Immature natural killer cell (primary cell): ENCODE measurements at regions not wholly inside any gene's neighbourhood (a gene's known extent, or its start where the extent isn't known, plus 50 kb on each side); places are given as distances from the start of the nearest gene placed in this dataset.

Experiments
- DNase-seq, 3 donors: peaks; one replicate each; pipeline ENCODE4 v3.0.0; 2022; ENCODE audit warnings: mixed read lengths in 1 of 3
- H3K27ac Mint-ChIP-seq, 6 donors: one replicate each; pipeline ENCODE4 v1.8.0; 2020; ENCODE audit warnings: mixed read lengths in 6 of 6, mild to moderate bottlenecking in 5 of 6, inconsistent platforms in 4 of 6, moderate library complexity in 3 of 6
- H3K27me3 Mint-ChIP-seq, 3 donors: one replicate each; pipeline ENCODE4 v1.8.0; 2020 to 2021; ENCODE audit warnings: low read depth in 3 of 3, mild to moderate bottlenecking in 3 of 3, mixed read lengths in 3 of 3, moderate library complexity in 3 of 3, inconsistent platforms in 1 of 3
- H3K36me3 Mint-ChIP-seq, 3 donors: one replicate each; pipeline ENCODE4 v1.8.0; 2020; ENCODE audit warnings: mixed read lengths in 3 of 3, inconsistent platforms in 2 of 3, mild to moderate bottlenecking in 2 of 3
- H3K4me1 Mint-ChIP-seq, 2 donors: one replicate each; pipeline ENCODE4 v1.8.0; 2020; ENCODE audit warnings: inconsistent platforms in 2 of 2, mild to moderate bottlenecking in 2 of 2, mixed read lengths in 2 of 2, moderate library complexity in 1 of 2
- H3K4me3 Mint-ChIP-seq, 5 donors: one replicate each; pipeline ENCODE4 v1.8.0; 2020; ENCODE audit warnings: mild to moderate bottlenecking in 5 of 5, mixed read lengths in 5 of 5, inconsistent platforms in 3 of 5, moderate library complexity in 3 of 5
- H3K9me3 Mint-ChIP-seq, 6 donors: one replicate each; pipeline ENCODE4 v1.8.0; 2020; ENCODE audit warnings: mild to moderate bottlenecking in 6 of 6, mixed read lengths in 6 of 6, inconsistent platforms in 4 of 6, moderate library complexity in 3 of 6

DNA sequence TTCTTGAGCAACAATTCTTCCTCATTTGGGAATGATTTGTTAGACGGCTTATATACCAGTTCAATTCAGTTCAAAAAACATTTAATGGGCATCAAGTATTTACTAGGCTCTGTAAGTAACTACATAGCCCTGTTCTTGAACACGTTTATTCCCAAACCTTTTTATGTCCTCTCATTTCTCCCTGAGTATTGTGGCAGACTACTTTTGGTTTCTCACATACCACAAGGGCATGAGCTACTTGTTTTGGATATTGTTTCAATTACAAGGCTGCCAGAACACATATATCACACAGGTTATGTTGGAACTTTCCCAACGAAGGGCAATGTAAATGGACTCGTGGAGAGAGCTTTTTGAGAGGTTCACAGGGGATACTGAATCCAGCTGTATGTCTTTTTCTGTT, 363.8 kb upstream of the NAALADL2 start:
- Mint-ChIP-seq H3K4me1 (no peaks in the 10 kb centered on the region), H3K9me3 (peaks cover 2 to 10% (median 6%) of the 10 kb centered on the region in 6 donors), H3K36me3 (no peaks in the 10 kb centered on the region), H3K27ac (no peak overlapping the region), H3K4me3 (no peak overlapping the region), H3K27me3 (no peaks in the 10 kb centered on the region)
- no peak for DNase-seq

DNA sequence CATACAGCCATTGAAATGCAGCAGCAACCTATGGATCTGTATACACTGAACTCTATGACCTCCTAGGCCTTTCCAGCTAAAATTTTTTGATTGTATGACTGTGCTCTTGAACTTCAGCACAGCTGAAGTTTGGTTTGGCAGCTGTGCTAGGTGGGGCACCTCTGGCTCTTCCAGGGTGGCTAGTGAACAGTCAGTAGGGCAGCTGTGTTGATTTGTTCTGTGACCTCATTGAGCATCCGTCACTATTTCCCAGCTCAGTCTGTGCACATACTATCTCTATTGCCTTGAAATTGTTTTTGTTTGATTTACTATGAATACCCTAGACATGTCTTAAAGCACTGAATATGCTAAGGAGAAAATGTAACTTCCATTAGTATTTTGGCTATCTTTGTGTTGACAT, 363.2 kb upstream of the NAALADL2 start:
- no peak overlapping the region for H3K4me3 Mint-ChIP-seq
- no peaks in the 10 kb centered on the region for H3K4me1 Mint-ChIP-seq
- no peak for DNase-seq
- H3K36me3 Mint-ChIP-seq: no peaks in the 10 kb centered on the region
- H3K27me3 Mint-ChIP-seq: no peaks in the 10 kb centered on the region
- peaks cover 2 to 13% (median 6%) of the 10 kb centered on the region in 6 donors for H3K9me3 Mint-ChIP-seq
- H3K27ac Mint-ChIP-seq: no peak overlapping the region

DNA sequence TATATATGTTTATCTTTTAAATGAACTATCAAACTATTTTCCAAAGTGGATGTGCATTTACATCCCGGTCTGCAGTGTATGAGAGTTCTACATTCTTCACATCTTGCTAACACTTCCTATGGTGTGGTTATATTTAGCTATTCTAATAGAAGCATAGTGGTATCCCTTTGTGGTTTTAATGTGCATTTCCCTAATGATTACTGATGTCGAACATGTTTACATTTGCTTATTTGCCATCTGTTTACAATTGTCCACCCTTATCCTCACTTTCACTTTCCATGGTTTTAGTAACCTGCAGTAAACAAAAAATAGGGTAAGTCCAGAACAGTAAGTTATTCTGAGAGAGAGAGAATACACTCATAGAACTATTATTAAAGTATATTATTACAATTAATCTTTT, 360.5 kb upstream of the NAALADL2 start:
- H3K27ac Mint-ChIP-seq: no peak overlapping the region
- no peaks in the 10 kb centered on the region for H3K36me3 Mint-ChIP-seq
- no peak overlapping the region for H3K4me3 Mint-ChIP-seq
- H3K9me3 Mint-ChIP-seq: peaks cover 2 to 9% (median 6%) of the 10 kb centered on the region in 6 donors
- H3K4me1 Mint-ChIP-seq: no peaks in the 10 kb centered on the region
- no peaks in the 10 kb centered on the region for H3K27me3 Mint-ChIP-seq
- no peak for DNase-seq

DNA sequence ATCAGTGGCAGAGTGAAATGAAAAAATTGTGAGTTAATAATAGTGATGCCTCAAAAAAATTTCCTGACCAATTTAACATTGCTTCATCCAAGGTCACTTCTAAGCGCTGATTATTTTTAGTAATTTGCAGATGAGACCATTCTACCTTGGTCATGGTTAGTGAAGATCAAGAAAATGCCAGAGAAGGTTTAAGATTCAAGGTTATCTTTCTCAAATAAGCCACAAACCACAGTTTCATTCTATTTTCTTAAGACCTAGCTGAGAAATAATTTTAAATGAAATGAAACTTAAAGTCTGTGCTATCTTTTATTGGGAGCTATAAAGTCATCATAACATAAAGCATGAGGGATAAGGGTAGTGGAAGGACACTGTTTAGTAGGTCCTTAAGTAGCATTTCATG, 353.9 kb upstream of the NAALADL2 start:
- no peaks in the 10 kb centered on the region for H3K4me1 Mint-ChIP-seq
- H3K27ac Mint-ChIP-seq: no peak overlapping the region
- peaks cover 1 to 12% (median 6%) of the 10 kb centered on the region in 6 donors for H3K9me3 Mint-ChIP-seq
- no peak for DNase-seq
- no peak overlapping the region for H3K4me3 Mint-ChIP-seq
- no peaks in the 10 kb centered on the region for H3K36me3 Mint-ChIP-seq
- no peaks in the 10 kb centered on the region for H3K27me3 Mint-ChIP-seq

DNA sequence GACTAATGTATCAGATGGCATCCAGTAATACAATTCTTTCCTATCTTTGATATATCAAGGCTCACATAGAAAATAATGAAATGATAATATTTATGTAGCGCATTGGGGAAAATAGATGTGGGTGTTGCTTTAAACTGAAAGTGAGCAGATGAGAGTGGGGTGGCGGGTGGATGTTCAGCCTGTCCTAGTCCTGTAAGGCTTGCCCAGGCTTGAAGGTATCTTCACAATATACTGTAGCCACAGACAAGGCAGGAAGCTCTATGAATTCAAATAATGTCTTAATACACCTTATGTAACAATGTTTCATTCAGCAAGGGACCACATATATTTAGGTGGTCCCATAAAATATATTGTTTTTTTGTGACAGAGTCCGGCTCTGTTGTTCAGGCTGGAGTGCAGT, 334.9 kb upstream of the NAALADL2 start:
- DNase-seq: no peak
- no peaks in the 10 kb centered on the region for H3K36me3 Mint-ChIP-seq
- no peaks in the 10 kb centered on the region for H3K27me3 Mint-ChIP-seq
- no peak overlapping the region for H3K4me3 Mint-ChIP-seq
- H3K4me1 Mint-ChIP-seq: no peaks in the 10 kb centered on the region
- H3K9me3 Mint-ChIP-seq: peaks cover 0 to 50% (median 15%) of the 10 kb centered on the region in 6 donors
- H3K27ac Mint-ChIP-seq: no peak overlapping the region

DNA sequence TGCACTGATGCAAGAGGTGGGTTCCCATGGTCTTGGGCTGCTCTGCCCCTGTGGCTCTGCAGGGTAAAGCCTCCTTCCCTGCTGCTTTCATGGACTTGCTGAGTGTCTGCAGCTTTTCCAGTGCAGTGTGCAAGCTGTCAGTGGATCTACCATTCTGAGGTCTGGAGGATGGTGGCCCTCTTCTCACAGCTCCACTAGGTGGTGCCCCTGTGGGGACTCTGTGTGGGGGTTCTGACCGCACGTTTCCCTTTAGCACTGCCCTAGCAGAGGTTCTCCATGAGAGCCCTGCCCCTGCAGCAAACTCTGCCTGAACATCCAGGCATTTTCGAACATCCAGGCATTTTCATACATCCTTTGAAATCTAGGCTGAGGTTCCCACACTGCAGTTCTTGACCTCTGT, 329.8 kb upstream of the NAALADL2 start:
- Mint-ChIP-seq H3K4me3 (no peak overlapping the region), H3K27ac (no peak overlapping the region), H3K36me3 (no peaks in the 10 kb centered on the region), H3K27me3 (no peaks in the 10 kb centered on the region), H3K4me1 (no peaks in the 10 kb centered on the region), H3K9me3 (peaks cover 1 to 37% (median 9%) of the 10 kb centered on the region in 6 donors)
- DNase-seq: no peak

DNA sequence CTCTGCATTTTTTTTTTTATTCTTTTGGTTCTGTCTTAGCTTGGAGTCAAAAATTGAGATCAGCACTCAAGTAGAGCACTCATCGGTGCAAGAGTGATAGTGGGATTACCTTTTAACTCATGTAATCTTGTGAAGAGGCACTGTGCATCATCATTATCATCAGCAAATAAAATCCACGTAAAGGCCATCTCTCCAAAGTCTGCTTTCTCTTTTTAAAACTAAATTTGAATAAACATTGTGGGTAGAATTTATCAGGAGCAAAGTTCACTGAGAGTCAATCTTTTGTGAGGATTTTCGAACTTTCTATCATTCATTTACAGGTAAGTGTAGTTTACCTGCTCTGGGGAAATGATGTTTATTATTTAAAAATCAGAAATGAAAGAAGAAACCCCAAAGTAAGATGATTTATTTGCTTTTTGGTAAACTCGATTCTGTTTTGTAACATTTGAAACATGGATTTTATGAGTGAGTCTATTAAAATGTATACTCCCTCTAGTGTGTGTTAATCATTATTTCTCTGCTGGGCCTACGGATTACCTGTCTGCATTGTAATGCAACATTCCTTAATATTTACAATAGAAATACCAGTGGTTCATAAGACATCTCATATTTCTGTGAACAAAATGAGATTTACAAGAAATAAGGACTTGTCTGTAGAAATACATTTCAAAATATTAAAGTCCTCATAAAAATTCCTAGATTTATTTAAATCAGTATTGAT, 327.7 kb upstream of the NAALADL2 start:
- no peaks in the 10 kb centered on the region for H3K36me3 Mint-ChIP-seq
- DNase-seq: no peak
- no peaks in the 10 kb centered on the region for H3K27me3 Mint-ChIP-seq
- no peak overlapping the region for H3K4me3 Mint-ChIP-seq
- H3K4me1 Mint-ChIP-seq: no peaks in the 10 kb centered on the region
- H3K27ac Mint-ChIP-seq: no peak overlapping the region
- peaks cover 0 to 30% (median 9%) of the 10 kb centered on the region in 6 donors for H3K9me3 Mint-ChIP-seq

DNA sequence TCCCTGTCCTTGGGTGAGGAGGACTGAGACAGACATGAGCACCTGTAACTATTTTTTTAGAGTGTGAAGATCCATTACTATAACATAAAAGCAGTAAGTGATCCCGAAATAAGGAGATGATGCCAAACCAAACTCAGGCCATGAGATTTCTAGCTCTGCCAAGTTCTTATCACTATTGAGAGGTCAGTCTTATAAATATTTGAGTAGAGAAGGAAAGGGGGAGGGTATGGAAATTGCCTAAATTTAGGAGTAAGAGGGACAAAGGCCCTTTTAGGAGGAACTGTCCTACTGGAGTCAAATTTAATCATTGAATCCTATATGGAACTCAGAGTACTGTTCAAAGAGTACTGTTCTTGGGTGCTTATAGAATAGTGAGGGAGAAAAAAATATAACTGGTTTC, 326.9 kb upstream of the NAALADL2 start:
- Mint-ChIP-seq H3K9me3 (peaks cover 0 to 30% (median 7%) of the 10 kb centered on the region in 6 donors), H3K36me3 (no peaks in the 10 kb centered on the region), H3K4me1 (no peaks in the 10 kb centered on the region), H3K27me3 (no peaks in the 10 kb centered on the region), H3K4me3 (no peak overlapping the region), H3K27ac (no peak overlapping the region)
- DNase-seq: no peak

DNA sequence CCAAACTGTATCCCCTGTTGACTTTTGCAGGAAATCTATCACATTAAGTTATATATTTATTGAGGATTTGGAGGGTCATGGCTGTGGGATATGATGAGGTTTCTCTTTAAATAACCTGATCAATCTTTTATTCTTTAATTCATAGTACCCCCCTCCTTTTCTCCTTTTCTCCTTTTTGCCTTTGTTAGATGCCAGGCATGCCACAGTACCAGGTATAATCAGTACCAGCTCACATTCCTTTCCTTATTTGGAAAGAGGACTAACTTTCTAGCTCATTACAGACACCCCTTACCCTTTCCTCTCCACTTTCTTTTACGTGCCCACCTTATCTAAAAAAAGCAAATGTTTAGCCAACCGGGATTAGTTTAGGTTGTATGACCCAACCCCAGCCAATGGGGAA, 326.4 kb upstream of the NAALADL2 start:
- H3K4me1 Mint-ChIP-seq: no peaks in the 10 kb centered on the region
- DNase-seq: no peak
- no peaks in the 10 kb centered on the region for H3K27me3 Mint-ChIP-seq
- peaks cover 0 to 35% (median 9%) of the 10 kb centered on the region in 6 donors for H3K9me3 Mint-ChIP-seq
- H3K36me3 Mint-ChIP-seq: no peaks in the 10 kb centered on the region
- H3K4me3 Mint-ChIP-seq: no peak overlapping the region
- no peak overlapping the region for H3K27ac Mint-ChIP-seq

DNA sequence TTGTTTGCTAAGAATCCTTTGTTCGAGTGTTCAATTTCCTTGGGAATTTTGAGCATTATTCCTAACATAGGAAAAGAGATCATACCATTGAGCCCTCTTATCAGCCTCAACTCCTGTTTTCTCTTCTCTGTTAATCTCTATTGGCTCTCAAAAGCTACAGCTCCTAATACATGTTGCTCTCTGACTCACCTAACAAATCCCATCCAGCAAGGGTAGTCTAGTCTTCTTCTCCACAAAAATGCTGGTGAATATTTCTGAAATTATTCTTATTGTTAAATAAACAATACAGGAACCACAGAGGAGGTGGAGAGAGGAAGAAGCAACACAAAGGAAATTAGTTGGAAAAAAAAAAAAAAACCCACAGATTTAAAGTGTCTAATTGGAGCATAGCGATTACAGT, 325.8 kb upstream of the NAALADL2 start:
- H3K9me3 Mint-ChIP-seq: peaks cover 0 to 34% (median 9%) of the 10 kb centered on the region in 6 donors
- no peaks in the 10 kb centered on the region for H3K36me3 Mint-ChIP-seq
- H3K4me3 Mint-ChIP-seq: no peak overlapping the region
- H3K27ac Mint-ChIP-seq: no peak overlapping the region
- DNase-seq: no peak
- no peaks in the 10 kb centered on the region for H3K27me3 Mint-ChIP-seq
- no peaks in the 10 kb centered on the region for H3K4me1 Mint-ChIP-seq

DNA sequence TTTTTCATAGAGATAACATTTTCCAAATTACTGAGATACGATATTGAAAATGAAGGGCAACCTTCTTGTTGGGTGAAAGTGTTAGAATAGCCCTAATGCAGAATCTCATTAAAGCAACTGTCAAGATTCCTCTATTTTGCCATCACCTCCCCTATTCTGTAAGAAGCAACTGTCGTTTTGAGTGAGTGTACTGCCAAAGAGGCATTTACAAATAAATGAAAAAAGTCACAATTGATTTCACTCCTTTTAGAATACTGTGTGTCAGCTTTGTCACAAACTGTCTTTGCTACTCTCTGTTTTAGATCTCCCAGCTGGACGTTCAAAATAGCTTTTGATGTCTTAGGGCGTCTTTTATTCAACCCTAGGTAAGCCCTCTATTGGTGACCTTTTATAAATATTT, 322.8 kb upstream of the NAALADL2 start:
- Mint-ChIP-seq H3K36me3 (no peaks in the 10 kb centered on the region), H3K4me1 (no peaks in the 10 kb centered on the region), H3K27ac (no peak overlapping the region), H3K27me3 (no peaks in the 10 kb centered on the region), H3K4me3 (no peak overlapping the region), H3K9me3 (peaks cover 1 to 26% (median 3%) of the 10 kb centered on the region in 6 donors)
- DNase-seq: no peak

DNA sequence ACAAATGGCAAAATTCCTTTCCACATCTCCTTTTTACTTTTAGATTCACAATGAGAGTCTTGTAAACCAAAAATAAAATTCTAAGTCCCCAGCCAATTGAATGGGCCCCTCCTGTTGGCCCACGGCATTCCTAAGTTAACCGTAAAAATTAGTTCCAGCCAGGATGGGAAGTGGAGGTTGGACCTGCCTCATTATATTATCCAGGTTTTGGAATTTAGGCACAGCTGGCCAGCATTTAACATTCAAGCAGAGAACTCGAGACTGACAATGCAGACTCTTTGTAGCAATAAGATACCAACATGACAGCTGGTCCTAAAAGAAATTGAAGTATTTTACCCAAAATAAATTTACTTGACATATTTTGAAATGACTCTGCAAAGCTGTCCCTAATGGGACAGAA, 321.0 kb upstream of the NAALADL2 start:
- DNase-seq: no peak
- Mint-ChIP-seq H3K4me1 (no peaks in the 10 kb centered on the region), H3K4me3 (no peak overlapping the region), H3K27me3 (no peaks in the 10 kb centered on the region), H3K36me3 (no peaks in the 10 kb centered on the region), H3K9me3 (peaks cover 1 to 32% (median 5%) of the 10 kb centered on the region in 6 donors), H3K27ac (no peak overlapping the region)

DNA sequence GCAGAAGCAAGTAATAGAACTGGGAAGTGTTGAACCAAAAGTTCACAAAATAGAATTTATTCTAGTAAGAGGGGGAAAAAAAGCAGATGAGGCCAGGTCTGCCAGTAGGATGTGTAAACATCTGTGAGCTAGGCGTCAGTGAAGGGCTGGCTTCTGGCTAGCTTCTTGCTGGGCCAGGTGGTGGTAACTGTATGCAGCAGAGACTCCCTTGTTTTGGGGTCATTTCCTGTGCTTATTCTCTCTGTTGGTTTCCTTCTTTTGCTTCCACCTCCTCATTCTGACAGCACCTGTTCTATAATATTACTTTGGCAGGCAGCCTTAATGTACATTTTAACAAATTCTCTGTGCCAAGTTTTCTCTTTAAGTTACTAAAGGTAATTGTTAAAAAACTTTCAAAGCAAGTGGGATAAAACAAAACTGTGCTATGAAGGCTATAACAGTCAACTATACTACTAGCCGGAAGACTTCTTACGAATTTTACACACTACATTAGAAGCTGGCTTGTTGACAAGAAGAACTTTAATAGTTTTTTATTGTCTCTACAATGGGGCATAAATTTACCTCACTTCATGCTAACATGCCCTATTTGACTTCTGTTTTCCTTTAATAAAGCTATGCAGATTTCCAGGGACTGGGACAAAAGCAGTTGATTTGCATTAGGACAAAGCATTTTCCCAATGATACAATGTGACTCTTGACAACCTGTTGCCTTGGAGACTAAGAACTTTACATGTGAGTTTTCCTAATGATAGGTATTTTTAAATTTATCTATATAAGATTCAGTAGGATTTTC, 318.8 kb upstream of the NAALADL2 start:
- peaks cover 0 to 26% (median 5%) of the 10 kb centered on the region in 6 donors for H3K9me3 Mint-ChIP-seq
- H3K36me3 Mint-ChIP-seq: peaks cover 0 to 4% (median 0%) of the 10 kb centered on the region in 3 donors
- H3K4me1 Mint-ChIP-seq: no peaks in the 10 kb centered on the region
- DNase-seq: no peak
- no peak overlapping the region for H3K4me3 Mint-ChIP-seq
- no peak overlapping the region for H3K27ac Mint-ChIP-seq
- no peaks in the 10 kb centered on the region for H3K27me3 Mint-ChIP-seq

DNA sequence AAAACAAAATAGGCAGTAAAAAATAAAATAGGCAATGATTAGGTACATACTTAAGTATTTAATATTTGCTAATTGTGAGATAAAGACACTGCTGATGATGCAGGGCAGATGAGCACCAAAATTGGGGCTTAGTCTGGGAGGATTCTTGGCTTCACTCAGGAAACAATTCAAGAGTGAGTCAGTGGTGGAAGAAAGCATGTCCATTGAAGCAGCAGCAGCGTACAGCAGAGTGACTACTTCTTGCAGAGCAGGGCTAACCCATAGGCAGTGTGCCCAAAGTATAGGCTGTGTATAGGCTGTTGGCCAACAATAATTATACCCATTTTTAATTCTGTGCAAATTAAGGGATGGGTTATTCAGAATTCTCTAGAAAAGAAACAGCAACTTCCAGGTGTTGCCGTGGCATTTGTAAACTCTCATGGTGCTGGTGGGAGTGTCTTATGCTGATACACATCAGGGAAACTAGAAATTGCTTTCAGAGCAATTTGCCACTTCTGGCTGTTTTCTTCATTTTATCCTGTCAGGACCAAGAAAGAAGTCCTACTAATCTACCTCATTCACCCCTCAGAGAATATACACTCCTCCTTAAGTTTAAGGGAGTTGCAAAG, 317.3 kb upstream of the NAALADL2 start:
- no peak for DNase-seq
- Mint-ChIP-seq H3K4me3 (no peak overlapping the region), H3K27me3 (no peaks in the 10 kb centered on the region), H3K27ac (no peak overlapping the region), H3K4me1 (no peaks in the 10 kb centered on the region), H3K9me3 (peaks cover 0 to 36% (median 5%) of the 10 kb centered on the region in 6 donors), H3K36me3 (peaks cover 0 to 6% (median 0%) of the 10 kb centered on the region in 3 donors)
